ENCODE measurements at regions not wholly inside any gene's neighbourhood (a gene's known extent, or its start where the extent isn't known, plus 50 kb on each side); places are given as distances from the start of the nearest gene placed in this dataset.

- TF ChIP-seq POLR2A (IDR thresholded peaks at IDR 0.05), result no peak
- TF ChIP-seq, protein P1, sequence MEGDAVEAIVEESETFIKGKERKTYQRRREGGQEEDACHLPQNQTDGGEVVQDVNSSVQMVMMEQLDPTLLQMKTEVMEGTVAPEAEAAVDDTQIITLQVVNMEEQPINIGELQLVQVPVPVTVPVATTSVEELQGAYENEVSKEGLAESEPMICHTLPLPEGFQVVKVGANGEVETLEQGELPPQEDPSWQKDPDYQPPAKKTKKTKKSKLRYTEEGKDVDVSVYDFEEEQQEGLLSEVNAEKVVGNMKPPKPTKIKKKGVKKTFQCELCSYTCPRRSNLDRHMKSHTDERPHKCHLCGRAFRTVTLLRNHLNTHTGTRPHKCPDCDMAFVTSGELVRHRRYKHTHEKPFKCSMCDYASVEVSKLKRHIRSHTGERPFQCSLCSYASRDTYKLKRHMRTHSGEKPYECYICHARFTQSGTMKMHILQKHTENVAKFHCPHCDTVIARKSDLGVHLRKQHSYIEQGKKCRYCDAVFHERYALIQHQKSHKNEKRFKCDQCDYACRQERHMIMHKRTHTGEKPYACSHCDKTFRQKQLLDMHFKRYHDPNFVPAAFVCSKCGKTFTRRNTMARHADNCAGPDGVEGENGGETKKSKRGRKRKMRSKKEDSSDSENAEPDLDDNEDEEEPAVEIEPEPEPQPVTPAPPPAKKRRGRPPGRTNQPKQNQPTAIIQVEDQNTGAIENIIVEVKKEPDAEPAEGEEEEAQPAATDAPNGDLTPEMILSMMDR (IDR thresholded peaks at IDR 0.05), result no peak
- no peaks in the 10 kb centered on the region for H3K36me3 ChIP-seq (replicated peaks in 1 of 2; ENCODE audit: insufficient read depth in 1 of 2, low read depth in 2 of 2)
- H3K4me3 ChIP-seq, result no peak overlapping the region
- DNase-seq (no peak), ATAC-seq (no peak)
- intact Hi-C loops (cut with DNase I), result no loop called here
- H3K4me1 ChIP-seq, result no peaks in the 10 kb centered on the region
- WGBS, 2 donors, result 58 to 59% methylated on average over 10 of the region's 10 CpGs
- no peaks in the 10 kb centered on the region for H3K27me3 ChIP-seq
- no peak overlapping the region for H3K27ac ChIP-seq
- H3K9me3 ChIP-seq, result no peaks in the 10 kb centered on the region
These were observed 306.7 kb downstream of the NPHP4 start for GRCh38 chr1:5685446-5686040.

GRCh38 chr1:5684791-5685190 lies 307.4 kb downstream of the NPHP4 start:
- no peaks in the 10 kb centered on the region for H3K4me1 ChIP-seq

GRCh38 chr1:5683446-5683845 lies 308.8 kb downstream of the NPHP4 start:
- no peaks in the 10 kb centered on the region for H3K27me3 ChIP-seq
- H3K4me1 ChIP-seq, result no peaks in the 10 kb centered on the region
- intact Hi-C loops (cut with DNase I), result no loop called here
- 39 to 73% methylated on average over 2 of the region's 2 CpGs for WGBS, 2 donors
- TF ChIP-seq, protein P1 (IDR thresholded peaks at IDR 0.05), result no peak
- no peak for TF ChIP-seq POLR2A (IDR thresholded peaks at IDR 0.05)
- ATAC-seq, result no peak
- no peaks in the 10 kb centered on the region for H3K9me3 ChIP-seq
- H3K27ac ChIP-seq, result no peak overlapping the region
- H3K4me3 ChIP-seq, result no peak overlapping the region
- DNase-seq, result no peak
- no peaks in the 10 kb centered on the region for H3K36me3 ChIP-seq (replicated peaks in 1 of 2; ENCODE audit: insufficient read depth in 1 of 2, low read depth in 2 of 2)

More at GRCh38 chr1:5684791-5685190, 307.4 kb downstream of the NPHP4 start:
- TF ChIP-seq, protein P1 (IDR thresholded peaks at IDR 0.05), result no peak
- no peak for TF ChIP-seq POLR2A (IDR thresholded peaks at IDR 0.05)
- ATAC-seq, result no peak
- no peak for DNase-seq
- no peaks in the 10 kb centered on the region for H3K36me3 ChIP-seq (replicated peaks in 1 of 2; ENCODE audit: insufficient read depth in 1 of 2, low read depth in 2 of 2)
- H3K27ac ChIP-seq, result no peak overlapping the region
- H3K9me3 ChIP-seq, result no peaks in the 10 kb centered on the region
- intact Hi-C loops (cut with DNase I), result no loop called here
- 47 to 64% methylated on average over 11 of the region's 11 CpGs for WGBS, 2 donors
- no peak overlapping the region for H3K4me3 ChIP-seq
- no peaks in the 10 kb centered on the region for H3K27me3 ChIP-seq

DNA sequence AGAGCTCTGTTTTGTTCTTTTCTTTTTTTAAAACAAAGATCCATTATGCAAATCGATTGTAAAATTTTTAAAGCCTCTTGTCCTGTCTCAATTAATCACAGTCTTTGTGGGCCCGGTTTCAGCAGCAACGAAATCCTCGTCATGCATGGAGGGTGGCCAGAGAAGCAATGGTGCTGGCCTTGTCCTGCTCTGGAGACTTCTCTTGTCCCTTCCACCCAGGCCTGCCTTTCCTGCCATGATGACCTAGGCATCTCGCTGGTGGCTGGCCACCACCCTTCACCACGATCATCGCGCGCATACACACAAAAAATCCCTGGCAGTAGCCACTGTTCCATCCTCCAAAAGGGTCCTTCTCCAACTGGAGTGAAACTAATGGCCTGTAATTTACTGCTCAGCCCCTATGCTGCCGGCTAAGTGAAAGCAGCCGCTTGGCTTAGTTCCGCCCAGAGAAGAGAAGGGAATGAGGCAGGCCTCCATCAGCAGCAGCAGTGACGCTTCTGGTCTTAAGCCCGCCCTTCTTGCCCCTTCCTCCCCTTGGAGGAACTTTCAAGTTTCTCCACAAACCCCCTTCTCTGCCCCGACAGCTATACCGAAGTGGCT lies 309.5 kb downstream of the NPHP4 start:
- Histone ChIP-seq H3K27me3 (no peaks in the 10 kb centered on the region), H3K27ac (no peak overlapping the region), H3K9me3 (no peaks in the 10 kb centered on the region), H3K4me3 (no peak overlapping the region), H3K36me3 (replicated peaks in 1 of 2; ENCODE audit: insufficient read depth in 1 of 2, low read depth in 2 of 2) (no peaks in the 10 kb centered on the region), H3K4me1 (no peaks in the 10 kb centered on the region)
- 61 to 62% methylated on average over 14 to 16 of the region's 16 CpGs for WGBS, 2 donors
- TF ChIP-seq, protein P1 (IDR thresholded peaks at IDR 0.05), result no peak
- no peak for TF ChIP-seq POLR2A (IDR thresholded peaks at IDR 0.05)
- intact Hi-C loops (cut with DNase I), result no loop called here
- DNase-seq (no peak), ATAC-seq (no peak)

- no peaks in the 10 kb centered on the region for H3K9me3 ChIP-seq
- ATAC-seq, result no peak
- DNase-seq, result no peak
- 65 to 69% methylated on average over 5 to 6 of the region's 6 CpGs for WGBS, 2 donors
- H3K4me1 ChIP-seq, result no peaks in the 10 kb centered on the region
- no peaks in the 10 kb centered on the region for H3K36me3 ChIP-seq (replicated peaks in 1 of 2; ENCODE audit: insufficient read depth in 1 of 2, low read depth in 2 of 2)
- H3K27me3 ChIP-seq, result no peaks in the 10 kb centered on the region
- intact Hi-C loops (cut with DNase I), result no loop called here
- no peak overlapping the region for H3K27ac ChIP-seq
- H3K4me3 ChIP-seq, result no peak overlapping the region
- no peak for TF ChIP-seq POLR2A (IDR thresholded peaks at IDR 0.05)
- TF ChIP-seq, protein P1 (IDR thresholded peaks at IDR 0.05), result no peak
These were observed 310.6 kb downstream of the NPHP4 start for GRCh38 chr1:5681654-5682053.

All from body of pancreas (tissue), 4 donors.